ENCODE measurements at regions not wholly inside any gene's neighbourhood (a gene's known extent, or its start where the extent isn't known, plus 50 kb on each side); places are given as distances from the start of the nearest gene placed in this dataset.

- Histone ChIP-seq H3K4me3 (no peak overlapping the region), H3K36me3 (no peaks in the 10 kb centered on the region), H3K4me1 (peaks cover 0 to 5% (median 0%) of the 10 kb centered on the region in 4 donors), H3K27ac (no peak overlapping the region), H3K9me3 (no peaks in the 10 kb centered on the region), H3K27me3 (no peaks in the 10 kb centered on the region)
- no peak for DNase-seq
- TF ChIP-seq CTCF (IDR thresholded peaks at IDR 0.05) (no peak), POLR2A (IDR thresholded peaks at IDR 0.05) (no peak)
Observed at GRCh38 chr4:184541907-184542306, 67.6 kb upstream of the IRF2 start.

- H3K9me3 ChIP-seq: no peaks in the 10 kb centered on the region
- no peak overlapping the region for H3K27ac ChIP-seq
- no peak for DNase-seq
- H3K4me3 ChIP-seq: no peak overlapping the region
- TF ChIP-seq CTCF (IDR thresholded peaks at IDR 0.05): no peak
- TF ChIP-seq POLR2A (IDR thresholded peaks at IDR 0.05): no peak
- no peaks in the 10 kb centered on the region for H3K36me3 ChIP-seq
- H3K4me1 ChIP-seq: peaks cover 0 to 16% (median 2%) of the 10 kb centered on the region in 4 donors
- H3K27me3 ChIP-seq: no peaks in the 10 kb centered on the region
Observed at GRCh38 chr4:184540307-184540706, 66.0 kb upstream of the IRF2 start.

GRCh38 chr4:184538023-184538599, 63.8 kb upstream of the IRF2 start:
- Histone ChIP-seq H3K27me3 (no peaks in the 10 kb centered on the region), H3K4me1 (peaks cover 0 to 27% (median 7%) of the 10 kb centered on the region in 4 donors), H3K36me3 (no peaks in the 10 kb centered on the region), H3K4me3 (peak overlapping the region; percentile 47 to 77 (median 62)), H3K9me3 (no peaks in the 10 kb centered on the region), H3K27ac (peak overlapping the region; percentile 86 to 95 (median 94))
- peak; percentile 33 to 88 (median 72) for TF ChIP-seq CTCF (IDR thresholded peaks at IDR 0.05)
- TF ChIP-seq POLR2A (IDR thresholded peaks at IDR 0.05): peak in 1 of 2 donors; percentile 9
- peak; percentile 74 to 94 (median 80) for DNase-seq

- Histone ChIP-seq H3K9me3 (no peaks in the 10 kb centered on the region), H3K36me3 (no peaks in the 10 kb centered on the region), H3K27me3 (no peaks in the 10 kb centered on the region), H3K27ac (peak overlapping the region; percentile 86 to 95 (median 94)), H3K4me1 (peaks cover 0 to 27% (median 7%) of the 10 kb centered on the region in 4 donors), H3K4me3 (peak overlapping the region; percentile 47 to 77 (median 62))
- DNase-seq: peak; percentile 91 to 98 (median 97)
- TF ChIP-seq CTCF (IDR thresholded peaks at IDR 0.05) (no peak), POLR2A (IDR thresholded peaks at IDR 0.05) (peak; percentile 87 to 96)
Observed at GRCh38 chr4:184537269-184538022, 63.1 kb upstream of the IRF2 start.

- Histone ChIP-seq H3K27me3 (no peaks in the 10 kb centered on the region), H3K36me3 (no peaks in the 10 kb centered on the region), H3K4me1 (peaks cover 0 to 27% (median 7%) of the 10 kb centered on the region in 4 donors), H3K27ac (peak overlapping the region; percentile 86 to 95 (median 94)), H3K4me3 (peak overlapping the region; percentile 47 to 77 (median 62)), H3K9me3 (no peaks in the 10 kb centered on the region)
- DNase-seq: no peak
- TF ChIP-seq POLR2A (IDR thresholded peaks at IDR 0.05) (no peak), CTCF (IDR thresholded peaks at IDR 0.05) (no peak)
Observed at GRCh38 chr4:184536881-184537248, 62.5 kb upstream of the IRF2 start.

Measured in Peyer's patch (tissue), 4 donors.